Endothelial cell of umbilical vein (primary cell): ENCODE measurements at regions not wholly inside any gene's neighbourhood (a gene's known extent, or its start where the extent isn't known, plus 50 kb on each side); places are given as distances from the start of the nearest gene placed in this dataset.

Experiments used
- BruUV-seq: library from RNA; stranded (reverse); fragments of 400-500 nt; replicated peaks from 2 replicates; lab custom pipeline; 2021; lab: Mats Ljungman, UMichigan
- CTCF ChIA-PET: fragments of 300-600, 350-600 bp; sonication (Branson Sonifier 250); formaldehyde crosslinking; loops from one replicate; lab custom pipeline; 2021; ENCODE audit warnings: antibody characterized with exemption, inconsistent platforms; lab: Charles Lee
- POLR2A ChIA-PET: fragments of 300-600, 350-600 bp; sonication (Branson Sonifier 250); formaldehyde crosslinking; loops from one replicate; lab custom pipeline; 2021; ENCODE audit warnings: antibody characterized with exemption, inconsistent platforms; lab: Charles Lee
- DNase-seq: peaks from one replicate; pipeline ENCODE4 v3.0.0-alpha.2; 2011; ENCODE audit warnings: low read depth, low spot score
- FAIRE-seq: peaks from 2 replicates; lab custom pipeline; 2011; peaks lifted over from hg19 to GRCh38; lab: Jason Lieb, UNC
- H2AFZ ChIP-seq: 2 replicates; pipeline ENCODE4 v1.6.0; 2012; ENCODE audit warnings: low read depth, low read length, control low read depth, inconsistent platforms
- H3K27ac ChIP-seq: 2 replicates; pipeline ENCODE4 v1.5.1; 2011; ENCODE audit warnings: low read depth, mild to moderate bottlenecking, control low read depth, low read length, moderate library complexity; ENCODE audit not compliant: insufficient read depth
- H3K27me3 ChIP-seq, 2 experiments: 2 replicates each; pipeline versions ENCODE4 v1.6.0 to v1.6.1; 2011; ENCODE audit warnings: low read length in 2 of 2, mixed read lengths in 1 of 2; ENCODE audit not compliant: control insufficient read depth in 2 of 2, insufficient read depth in 2 of 2
- H3K36me3 ChIP-seq, 2 experiments: 2 replicates in 1 of 2; 3 replicates in 1 of 2; pipeline ENCODE4 v1.5.1; 2011; ENCODE audit warnings: low read length in 2 of 2, mild to moderate bottlenecking in 1 of 2, moderate library complexity in 1 of 2; ENCODE audit not compliant: control insufficient read depth in 2 of 2, insufficient read depth in 2 of 2; ENCODE audit errors: extremely low read depth in 1 of 2
- H3K4me1 ChIP-seq: 3 replicates; pipeline ENCODE4 v1.5.1; 2011; ENCODE audit warnings: mild to moderate bottlenecking, low read length; ENCODE audit not compliant: control insufficient read depth, insufficient read depth; ENCODE audit errors: extremely low read depth
- H3K4me2 ChIP-seq: 2 replicates; pipeline ENCODE4 v1.6.1; 2011; ENCODE audit warnings: low read length, control low read depth, mixed read lengths; ENCODE audit not compliant: insufficient read depth
- H3K4me3 ChIP-seq, 3 experiments: fragments of 200-600 bp in 1 of 3; sonication (generic), shearing (Covaris generic) in 1 of 3; replicated peaks in 1 of 3; 2 replicates each; pipeline ENCODE4 v1.5.1; 2011 to 2016; ENCODE audit warnings: control low read depth in 3 of 3, low read length in 3 of 3, mild to moderate bottlenecking in 2 of 3, inconsistent platforms in 1 of 3, low read depth in 1 of 3, moderate library complexity in 1 of 3; ENCODE audit not compliant: insufficient read depth in 1 of 3
- H3K79me2 ChIP-seq: 2 replicates; pipeline ENCODE4 v1.6.0; 2012; ENCODE audit warnings: low read length, inconsistent platforms; ENCODE audit not compliant: control insufficient read depth, insufficient read depth
- H3K9ac ChIP-seq: replicated peaks from 2 replicates; pipeline ENCODE3; 2011; ENCODE audit warnings: low read length, control low read depth; ENCODE audit not compliant: insufficient read depth; ENCODE audit errors: extremely low read depth
- H3K9me1 ChIP-seq: replicated peaks from 3 replicates; pipeline ENCODE4 v1.6.0; 2011; ENCODE audit warnings: mild to moderate bottlenecking, low read length; ENCODE audit not compliant: control insufficient read depth, insufficient read depth; ENCODE audit errors: extremely low read depth
- H3K9me3 ChIP-seq: replicated peaks from 2 replicates; pipeline ENCODE4 v1.5.1; 2012; ENCODE audit warnings: low read length, inconsistent platforms; ENCODE audit not compliant: control insufficient read depth, insufficient read depth
- H4K20me1 ChIP-seq: replicated peaks from 2 replicates; pipeline ENCODE3; 2011; ENCODE audit warnings: mild to moderate bottlenecking, low read length; ENCODE audit not compliant: control insufficient read depth, insufficient read depth; ENCODE audit errors: extremely low read depth
- EZH2 ChIP-seq: IDR thresholded peaks from 2 replicates; pipeline ENCODE4 v1.6.1; 2012; ENCODE audit warnings: borderline replicate concordance, low read depth, mild to moderate bottlenecking, moderate library complexity, low read length, inconsistent platforms; ENCODE audit not compliant: severe bottlenecking
- FOS ChIP-seq: IDR thresholded peaks from 2 replicates; pipeline ENCODE4 v1.6.1; 2011; ENCODE audit warnings: mild to moderate bottlenecking, low read length, moderate library complexity, borderline replicate concordance; ENCODE audit not compliant: insufficient read depth
- GATA2 ChIP-seq: IDR thresholded peaks from 2 replicates; pipeline ENCODE4 v1.7.0; 2011; ENCODE audit warnings: low read depth, mild to moderate bottlenecking, moderate library complexity, mixed read lengths, low read length; ENCODE audit not compliant: insufficient read length, insufficient read depth
- JUN ChIP-seq: IDR thresholded peaks from 2 replicates; pipeline ENCODE4 v1.6.1; 2011; ENCODE audit warnings: borderline replicate concordance, low read depth; ENCODE audit not compliant: insufficient read length, insufficient read depth
- MYC ChIP-seq: IDR thresholded peaks from one replicate; pipeline ENCODE4 v1.6.1; 2011; ENCODE audit warnings: mild to moderate bottlenecking, low read depth, low read length
- POLR2A ChIP-seq: IDR thresholded peaks from 2 replicates; pipeline ENCODE4 v1.6.1; 2012; ENCODE audit warnings: low read depth, mild to moderate bottlenecking, control low read depth, low read length
- POLR2AphosphoS5 ChIP-seq: IDR thresholded peaks from 2 replicates; pipeline ENCODE4 v1.6.1; 2012; ENCODE audit warnings: low read depth, mild to moderate bottlenecking, control low read depth, low read length, moderate library complexity; ENCODE audit not compliant: insufficient read depth
- dilution Hi-C: fragments of 300-500 bp; cut with MboI; formaldehyde crosslinking; loops from one replicate; pipeline ENCODE4 v1.15.0; 2019; ENCODE audit warnings: low sequenced_read_pairs; ENCODE audit not compliant: extremely low pct_ligation_motif_present
- intact Hi-C: fragments of 100-400 bp; cut with micrococcal nuclease; formaldehyde crosslinking; loops from one replicate; pipeline ENCODE4 v1.10.0; 2022
- TF ChIP-seq, protein P1 (sequence below), 2 donors: IDR thresholded peaks; 1 replicate in 1 of 2; 2 replicates in 1 of 2; pipeline ENCODE4 v1.5.1; 2011; ENCODE audit warnings: low read length in 2 of 2, mild to moderate bottlenecking in 2 of 2, moderate library complexity in 2 of 2, control low read depth in 1 of 2, inconsistent platforms in 1 of 2, low read depth in 1 of 2; ENCODE audit not compliant: insufficient read depth in 1 of 2; ENCODE audit errors: extremely low read depth in 1 of 2
- TF ChIP-seq, protein P2 (sequence below): IDR thresholded peaks from 2 replicates; pipeline ENCODE4 v1.6.1; 2011; ENCODE audit not compliant: insufficient read depth, insufficient read length

DNA sequence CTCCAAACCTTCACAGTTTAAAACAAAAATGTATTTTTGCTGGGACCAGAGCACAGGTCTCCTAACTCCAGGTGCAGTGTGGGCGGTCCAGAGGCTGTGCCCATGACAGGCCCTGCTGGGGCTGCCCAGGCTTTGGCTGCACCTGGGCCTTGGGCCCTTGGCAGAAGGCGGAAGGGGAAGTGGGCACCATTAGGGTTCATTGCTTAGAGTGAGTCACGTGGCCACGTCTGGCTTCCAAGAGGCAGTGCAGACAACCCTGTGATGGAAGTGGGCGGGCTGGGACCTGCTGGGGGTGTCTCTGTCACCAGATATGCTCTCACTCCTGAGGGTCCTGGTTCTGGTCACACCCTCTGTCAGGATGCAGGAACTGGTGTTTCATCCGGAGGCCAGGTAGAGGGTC lies 302.2 kb downstream of the QKI start:
- no peak for FAIRE-seq
- POLR2A ChIA-PET = no interaction called here
- intact Hi-C loops = no loop called here
- Histone ChIP-seq H3K9me1 (no peaks in the 10 kb centered on the region), H3K4me3 (no peak overlapping the region), H2AFZ (no peak overlapping the region), H3K4me2 (no peak overlapping the region), H4K20me1 (no peaks in the 10 kb centered on the region), H3K9me3 (no peaks in the 10 kb centered on the region), H3K27me3 (no peaks in the 10 kb centered on the region), H3K4me1 (no peaks in the 10 kb centered on the region), H3K27ac (no peak overlapping the region), H3K79me2 (no peaks in the 10 kb centered on the region), H3K36me3 (no peaks in the 10 kb centered on the region), H3K9ac (no peak overlapping the region)
- DNase-seq = no peak
- dilution Hi-C loops = no loop called here
- no TSS peak for BruUV-seq
- no peak for TF ChIP-seq FOS
- TF ChIP-seq POLR2A = no peak
- TF ChIP-seq, protein P1, sequence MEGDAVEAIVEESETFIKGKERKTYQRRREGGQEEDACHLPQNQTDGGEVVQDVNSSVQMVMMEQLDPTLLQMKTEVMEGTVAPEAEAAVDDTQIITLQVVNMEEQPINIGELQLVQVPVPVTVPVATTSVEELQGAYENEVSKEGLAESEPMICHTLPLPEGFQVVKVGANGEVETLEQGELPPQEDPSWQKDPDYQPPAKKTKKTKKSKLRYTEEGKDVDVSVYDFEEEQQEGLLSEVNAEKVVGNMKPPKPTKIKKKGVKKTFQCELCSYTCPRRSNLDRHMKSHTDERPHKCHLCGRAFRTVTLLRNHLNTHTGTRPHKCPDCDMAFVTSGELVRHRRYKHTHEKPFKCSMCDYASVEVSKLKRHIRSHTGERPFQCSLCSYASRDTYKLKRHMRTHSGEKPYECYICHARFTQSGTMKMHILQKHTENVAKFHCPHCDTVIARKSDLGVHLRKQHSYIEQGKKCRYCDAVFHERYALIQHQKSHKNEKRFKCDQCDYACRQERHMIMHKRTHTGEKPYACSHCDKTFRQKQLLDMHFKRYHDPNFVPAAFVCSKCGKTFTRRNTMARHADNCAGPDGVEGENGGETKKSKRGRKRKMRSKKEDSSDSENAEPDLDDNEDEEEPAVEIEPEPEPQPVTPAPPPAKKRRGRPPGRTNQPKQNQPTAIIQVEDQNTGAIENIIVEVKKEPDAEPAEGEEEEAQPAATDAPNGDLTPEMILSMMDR (IDR thresholded peaks at IDR 0.05; ENCODE audit: extremely low read depth in 1 of 2, insufficient read depth in 1 of 2, low read depth in 1 of 2, low read length in 2 of 2) = no peak
- TF ChIP-seq JUN = no peak
- no peak for TF ChIP-seq MYC
- TF ChIP-seq EZH2 = no peak
- TF ChIP-seq GATA2 = no peak
- no peak for TF ChIP-seq POLR2AphosphoS5
- TF ChIP-seq, protein P2, sequence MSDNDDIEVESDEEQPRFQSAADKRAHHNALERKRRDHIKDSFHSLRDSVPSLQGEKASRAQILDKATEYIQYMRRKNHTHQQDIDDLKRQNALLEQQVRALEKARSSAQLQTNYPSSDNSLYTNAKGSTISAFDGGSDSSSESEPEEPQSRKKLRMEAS = no peak
- CTCF ChIA-PET = no interaction called here
